ENCODE measurements at regions not wholly inside any gene's neighbourhood (a gene's known extent, or its start where the extent isn't known, plus 50 kb on each side); places are given as distances from the start of the nearest gene placed in this dataset.

DNA sequence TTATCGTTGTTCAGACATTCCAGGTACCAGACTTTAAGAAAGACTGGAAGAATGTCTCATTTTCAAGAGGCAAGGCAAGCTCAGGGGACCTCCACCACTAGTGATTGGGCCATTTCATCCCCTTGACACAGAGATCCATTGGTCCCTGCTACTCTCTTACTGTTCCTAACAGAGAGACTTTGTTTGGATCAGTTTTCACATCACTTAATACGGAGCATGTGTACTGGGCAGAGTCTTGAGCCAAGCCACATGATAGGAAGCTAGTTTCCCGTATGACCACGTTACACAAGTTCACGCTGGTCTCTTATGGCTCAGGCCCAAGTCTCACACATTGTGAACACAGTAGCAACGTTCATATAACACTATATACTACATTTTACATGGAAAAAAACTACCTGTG, 269.9 kb downstream of the BAMBI start:
- Histone ChIP-seq H3K27ac (ENCODE audit: low read length) (no peak overlapping the region), H3K9ac (ENCODE audit: low read length) (no peak overlapping the region), H2AFZ (ENCODE audit: low read length) (no peak overlapping the region), H4K20me1 (ENCODE audit: insufficient read depth, low read length) (no peaks in the 10 kb centered on the region), H3F3A (ENCODE audit: insufficient read depth, low read length) (no peaks in the 10 kb centered on the region), H3K4me3 (ENCODE audit: low read length) (no peak overlapping the region), H3K79me2 (ENCODE audit: low read length) (no peaks in the 10 kb centered on the region), H3K4me1 (ENCODE audit: low read length) (no peaks in the 10 kb centered on the region), H3K9me2 (replicated peaks; ENCODE audit: insufficient read depth, low read length) (no peaks in the 10 kb centered on the region), H3K9me3 (replicated peaks; ENCODE audit: insufficient read depth, low read length) (no peaks in the 10 kb centered on the region), H3K27me3 (replicated peaks; ENCODE audit: insufficient read depth, low read length) (no peaks in the 10 kb centered on the region), H3K4me2 (ENCODE audit: low read depth, low read length) (no peak overlapping the region), H3K36me3 (replicated peaks; ENCODE audit: insufficient read depth, low read length) (no peaks in the 10 kb centered on the region)
- TF ChIP-seq, protein P1, sequence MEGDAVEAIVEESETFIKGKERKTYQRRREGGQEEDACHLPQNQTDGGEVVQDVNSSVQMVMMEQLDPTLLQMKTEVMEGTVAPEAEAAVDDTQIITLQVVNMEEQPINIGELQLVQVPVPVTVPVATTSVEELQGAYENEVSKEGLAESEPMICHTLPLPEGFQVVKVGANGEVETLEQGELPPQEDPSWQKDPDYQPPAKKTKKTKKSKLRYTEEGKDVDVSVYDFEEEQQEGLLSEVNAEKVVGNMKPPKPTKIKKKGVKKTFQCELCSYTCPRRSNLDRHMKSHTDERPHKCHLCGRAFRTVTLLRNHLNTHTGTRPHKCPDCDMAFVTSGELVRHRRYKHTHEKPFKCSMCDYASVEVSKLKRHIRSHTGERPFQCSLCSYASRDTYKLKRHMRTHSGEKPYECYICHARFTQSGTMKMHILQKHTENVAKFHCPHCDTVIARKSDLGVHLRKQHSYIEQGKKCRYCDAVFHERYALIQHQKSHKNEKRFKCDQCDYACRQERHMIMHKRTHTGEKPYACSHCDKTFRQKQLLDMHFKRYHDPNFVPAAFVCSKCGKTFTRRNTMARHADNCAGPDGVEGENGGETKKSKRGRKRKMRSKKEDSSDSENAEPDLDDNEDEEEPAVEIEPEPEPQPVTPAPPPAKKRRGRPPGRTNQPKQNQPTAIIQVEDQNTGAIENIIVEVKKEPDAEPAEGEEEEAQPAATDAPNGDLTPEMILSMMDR (IDR thresholded peaks at IDR 0.05; ENCODE audit: low read length) = no peak
- TF ChIP-seq EZH2phosphoT487 (IDR thresholded peaks at IDR 0.05; ENCODE audit: low read length) (no peak), EZH2 (optimal IDR thresholded peaks at IDR 0.05; ENCODE audit: low read depth, low read length) (no peak)
- no peak for DNase-seq

GRCh38 chr10:28948046-28948445, 270.7 kb downstream of the BAMBI start:
- Histone ChIP-seq H3K4me3 (ENCODE audit: low read length) (no peak overlapping the region), H3F3A (ENCODE audit: insufficient read depth, low read length) (no peaks in the 10 kb centered on the region), H3K9me2 (replicated peaks; ENCODE audit: insufficient read depth, low read length) (no peaks in the 10 kb centered on the region), H3K79me2 (ENCODE audit: low read length) (no peaks in the 10 kb centered on the region), H3K27me3 (replicated peaks; ENCODE audit: insufficient read depth, low read length) (no peaks in the 10 kb centered on the region), H3K9me3 (replicated peaks; ENCODE audit: insufficient read depth, low read length) (no peaks in the 10 kb centered on the region), H2AFZ (ENCODE audit: low read length) (no peak overlapping the region), H3K36me3 (replicated peaks; ENCODE audit: insufficient read depth, low read length) (no peaks in the 10 kb centered on the region), H3K9ac (ENCODE audit: low read length) (no peak overlapping the region), H3K4me1 (ENCODE audit: low read length) (no peaks in the 10 kb centered on the region), H4K20me1 (ENCODE audit: insufficient read depth, low read length) (no peaks in the 10 kb centered on the region), H3K27ac (ENCODE audit: low read length) (no peak overlapping the region), H3K4me2 (ENCODE audit: low read depth, low read length) (no peak overlapping the region)
- DNase-seq = no peak
- TF ChIP-seq, protein P1 (IDR thresholded peaks at IDR 0.05; ENCODE audit: low read length) = no peak
- TF ChIP-seq EZH2phosphoT487 (IDR thresholded peaks at IDR 0.05; ENCODE audit: low read length) = no peak
- no peak for TF ChIP-seq EZH2 (optimal IDR thresholded peaks at IDR 0.05; ENCODE audit: low read depth, low read length)

DNA sequence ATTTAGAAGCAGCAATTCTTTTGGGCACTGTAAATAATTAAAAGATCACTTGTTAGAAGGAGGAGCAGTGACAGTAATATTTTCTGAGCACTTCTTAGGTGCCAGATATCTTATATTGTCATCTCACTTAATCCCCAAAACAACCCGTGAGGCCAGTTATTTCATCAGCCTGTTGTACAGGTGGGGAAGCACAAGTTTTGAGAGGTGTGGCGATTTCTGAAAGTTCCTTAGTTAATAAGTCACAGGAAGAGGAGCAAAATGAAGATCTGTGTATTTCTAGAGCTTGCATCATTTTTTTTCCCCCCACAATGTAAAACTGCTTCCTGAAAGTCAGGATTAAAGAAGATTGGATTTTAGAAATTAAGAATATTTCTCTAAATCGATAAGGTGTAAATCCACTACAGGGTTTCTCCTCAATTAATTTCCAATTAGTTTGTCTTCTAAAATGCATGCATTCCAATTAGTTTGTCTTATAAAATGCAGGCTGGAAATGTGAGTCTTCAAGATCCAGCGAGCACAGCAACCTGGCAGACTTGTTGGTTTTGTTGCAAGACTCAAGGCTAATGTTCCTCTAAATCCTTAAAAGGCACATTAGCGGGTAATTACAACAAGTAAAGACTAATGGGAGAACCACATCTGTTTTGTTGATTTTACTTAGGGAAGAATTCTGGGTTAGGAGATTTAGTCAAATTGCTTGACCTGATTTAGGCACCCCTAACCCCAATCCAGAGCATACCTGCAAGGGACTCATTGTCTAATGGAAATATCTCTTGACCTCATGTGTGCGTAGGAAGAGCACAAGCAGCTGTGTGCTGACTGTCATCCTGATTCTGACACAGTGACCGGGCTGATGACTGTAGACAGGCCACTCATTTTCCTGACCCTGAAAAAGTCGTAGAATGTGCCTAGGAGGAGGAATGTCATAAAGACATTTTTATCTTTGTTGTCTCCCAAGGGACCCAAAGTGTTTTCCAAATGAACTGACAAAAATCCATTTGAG, 272.0 kb downstream of the BAMBI start:
- Histone ChIP-seq H3F3A (ENCODE audit: insufficient read depth, low read length) (no peaks in the 10 kb centered on the region), H3K27ac (ENCODE audit: low read length) (no peak overlapping the region), H3K9me3 (replicated peaks; ENCODE audit: insufficient read depth, low read length) (no peaks in the 10 kb centered on the region), H3K27me3 (replicated peaks; ENCODE audit: insufficient read depth, low read length) (no peaks in the 10 kb centered on the region), H3K36me3 (replicated peaks; ENCODE audit: insufficient read depth, low read length) (no peaks in the 10 kb centered on the region), H3K9me2 (replicated peaks; ENCODE audit: insufficient read depth, low read length) (no peaks in the 10 kb centered on the region), H4K20me1 (ENCODE audit: insufficient read depth, low read length) (no peaks in the 10 kb centered on the region), H3K4me3 (ENCODE audit: low read length) (no peak overlapping the region), H3K9ac (ENCODE audit: low read length) (no peak overlapping the region), H3K4me2 (ENCODE audit: low read depth, low read length) (no peak overlapping the region), H3K79me2 (ENCODE audit: low read length) (no peaks in the 10 kb centered on the region), H2AFZ (ENCODE audit: low read length) (no peak overlapping the region), H3K4me1 (ENCODE audit: low read length) (no peaks in the 10 kb centered on the region)
- DNase-seq = no peak
- TF ChIP-seq EZH2 (optimal IDR thresholded peaks at IDR 0.05; ENCODE audit: low read depth, low read length) (no peak), EZH2phosphoT487 (IDR thresholded peaks at IDR 0.05; ENCODE audit: low read length) (no peak)
- TF ChIP-seq, protein P1 (IDR thresholded peaks at IDR 0.05; ENCODE audit: low read length) = no peak
